ENCODE measurements at regions not wholly inside any gene's neighbourhood (a gene's known extent, or its start where the extent isn't known, plus 50 kb on each side); places are given as distances from the start of the nearest gene placed in this dataset.

GRCh38 chr15:75138016-75138999 is 63.4 kb upstream of the C15orf39 start:
- no peak for ATAC-seq
- TF ChIP-seq, protein P1, sequence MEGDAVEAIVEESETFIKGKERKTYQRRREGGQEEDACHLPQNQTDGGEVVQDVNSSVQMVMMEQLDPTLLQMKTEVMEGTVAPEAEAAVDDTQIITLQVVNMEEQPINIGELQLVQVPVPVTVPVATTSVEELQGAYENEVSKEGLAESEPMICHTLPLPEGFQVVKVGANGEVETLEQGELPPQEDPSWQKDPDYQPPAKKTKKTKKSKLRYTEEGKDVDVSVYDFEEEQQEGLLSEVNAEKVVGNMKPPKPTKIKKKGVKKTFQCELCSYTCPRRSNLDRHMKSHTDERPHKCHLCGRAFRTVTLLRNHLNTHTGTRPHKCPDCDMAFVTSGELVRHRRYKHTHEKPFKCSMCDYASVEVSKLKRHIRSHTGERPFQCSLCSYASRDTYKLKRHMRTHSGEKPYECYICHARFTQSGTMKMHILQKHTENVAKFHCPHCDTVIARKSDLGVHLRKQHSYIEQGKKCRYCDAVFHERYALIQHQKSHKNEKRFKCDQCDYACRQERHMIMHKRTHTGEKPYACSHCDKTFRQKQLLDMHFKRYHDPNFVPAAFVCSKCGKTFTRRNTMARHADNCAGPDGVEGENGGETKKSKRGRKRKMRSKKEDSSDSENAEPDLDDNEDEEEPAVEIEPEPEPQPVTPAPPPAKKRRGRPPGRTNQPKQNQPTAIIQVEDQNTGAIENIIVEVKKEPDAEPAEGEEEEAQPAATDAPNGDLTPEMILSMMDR (IDR thresholded peaks at IDR 0.05): no peak
- no peaks in the 10 kb centered on the region for H3K27me3 ChIP-seq
- H3K4me3 ChIP-seq: no peak overlapping the region
- H3K4me1 ChIP-seq: no peaks in the 10 kb centered on the region
- H3K9me3 ChIP-seq: peaks cover 17% of the 10 kb centered on the region
- no peaks in the 10 kb centered on the region for H3K36me3 ChIP-seq
- no peak for DNase-seq
- intact Hi-C loops (cut with DNase I): no loop called here
- H3K27ac ChIP-seq: no peak overlapping the region

DNA sequence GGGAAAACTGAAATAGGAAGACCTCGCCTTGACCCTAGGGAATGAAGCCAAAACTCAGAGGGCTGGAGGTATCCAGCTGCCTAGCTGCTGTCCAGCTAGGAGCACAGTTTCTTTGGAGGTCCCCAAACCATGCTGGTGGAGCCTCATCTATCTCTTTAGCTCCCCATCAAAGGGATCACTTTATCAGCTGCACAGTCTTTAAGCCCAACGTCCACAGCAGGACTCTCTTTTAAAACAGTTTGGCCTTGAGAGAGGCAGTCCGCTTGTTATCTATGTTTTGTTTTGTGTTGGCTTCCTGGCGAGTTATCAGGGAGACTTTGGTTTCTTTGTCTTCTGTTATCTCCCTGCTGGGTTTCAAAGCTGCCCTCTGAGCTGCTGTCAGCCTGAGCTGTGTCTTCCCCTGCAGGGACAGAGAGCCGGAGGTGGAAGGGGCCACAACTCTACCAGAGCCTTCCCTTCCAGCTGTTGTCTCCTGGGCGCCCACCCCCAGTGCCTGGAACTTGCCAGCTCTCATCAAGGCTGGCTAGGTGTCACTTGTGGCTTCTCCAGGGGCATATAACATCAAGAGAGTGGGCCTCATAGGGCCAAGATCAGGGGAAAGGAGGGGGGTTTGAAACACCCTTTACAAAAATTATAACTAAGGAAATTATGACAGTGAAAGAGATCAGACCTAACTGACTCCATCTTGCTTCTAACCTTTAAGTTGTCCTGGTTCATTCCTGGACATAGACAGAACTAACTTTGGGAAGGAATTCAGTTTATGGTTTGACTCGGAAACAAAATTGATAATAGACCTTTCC is 61.4 kb upstream of the C15orf39 start:
- H3K27me3 ChIP-seq: no peaks in the 10 kb centered on the region
- no peak overlapping the region for H3K27ac ChIP-seq
- H3K36me3 ChIP-seq: no peaks in the 10 kb centered on the region
- intact Hi-C loops (cut with DNase I): no loop called here
- TF ChIP-seq, protein P1 (IDR thresholded peaks at IDR 0.05): no peak
- peaks cover 31% of the 10 kb centered on the region for H3K9me3 ChIP-seq
- no peak overlapping the region for H3K4me3 ChIP-seq
- no peaks in the 10 kb centered on the region for H3K4me1 ChIP-seq
- DNase-seq (no peak), ATAC-seq (no peak)

DNA sequence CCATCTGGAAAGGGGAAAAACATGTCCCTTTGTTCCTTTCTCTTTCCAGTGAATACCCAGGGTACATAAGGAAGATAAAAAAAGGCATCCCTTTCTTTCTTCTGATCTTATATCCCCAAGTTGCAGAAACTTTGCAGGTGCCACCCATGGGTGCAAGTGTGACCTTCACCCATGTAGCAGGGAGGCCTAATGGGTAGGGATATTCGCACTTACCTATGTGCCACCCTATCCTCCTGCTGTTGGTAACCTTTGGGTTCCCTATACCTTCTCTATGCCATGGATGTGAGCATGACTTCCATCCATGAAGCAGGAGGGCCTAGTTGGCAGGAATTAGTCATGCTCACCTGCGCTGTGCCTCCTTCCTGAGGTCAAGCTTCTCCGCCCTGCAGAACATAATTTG is 59.2 kb upstream of the C15orf39 start:
- ATAC-seq: no peak
- no peaks in the 10 kb centered on the region for H3K27me3 ChIP-seq
- TF ChIP-seq, protein P1 (IDR thresholded peaks at IDR 0.05): no peak

GRCh38 chr15:75143738-75144334 is 57.8 kb upstream of the C15orf39 start:
- Histone ChIP-seq H3K4me3 (no peak overlapping the region), H3K27ac (no peak overlapping the region), H3K4me1 (no peaks in the 10 kb centered on the region), H3K9me3 (peaks cover 31% of the 10 kb centered on the region), H3K36me3 (no peaks in the 10 kb centered on the region), H3K27me3 (no peaks in the 10 kb centered on the region)
- no peak for ATAC-seq
- no peak for DNase-seq
- TF ChIP-seq, protein P1 (IDR thresholded peaks at IDR 0.05): no peak
- intact Hi-C loops (cut with DNase I): no loop called here

More for the DNA sequence above, 59.2 kb upstream of the C15orf39 start:
- Histone ChIP-seq H3K27ac (no peak overlapping the region), H3K36me3 (no peaks in the 10 kb centered on the region), H3K9me3 (peaks cover 31% of the 10 kb centered on the region), H3K4me3 (no peak overlapping the region), H3K4me1 (no peaks in the 10 kb centered on the region)
- DNase-seq: no peak
- intact Hi-C loops (cut with DNase I): no loop called here

GRCh38 chr15:75145027-75145841 is 56.4 kb upstream of the C15orf39 start:
- TF ChIP-seq, protein P1 (IDR thresholded peaks at IDR 0.05): no peak
- H3K9me3 ChIP-seq: peaks cover 31% of the 10 kb centered on the region
- peak; percentile 34 for ATAC-seq

More at GRCh38 chr15:75145027-75145841, 56.4 kb upstream of the C15orf39 start:
- Histone ChIP-seq H3K4me3 (no peak overlapping the region), H3K27me3 (no peaks in the 10 kb centered on the region), H3K36me3 (no peaks in the 10 kb centered on the region), H3K4me1 (no peaks in the 10 kb centered on the region), H3K27ac (no peak overlapping the region)
- intact Hi-C loops (cut with DNase I): no loop called here
- DNase-seq: no peak
